ENCODE measurements at regions not wholly inside any gene's neighbourhood (a gene's known extent, or its start where the extent isn't known, plus 50 kb on each side); places are given as distances from the start of the nearest gene placed in this dataset.

GRCh38 chr6:132058975-132059374 lies 107.8 kb upstream of the CCN2 start:
- TF ChIP-seq CTCF (IDR thresholded peaks at IDR 0.05; ENCODE audit: low read depth, low read length): no peak
- peak in 1 of 2 donors; percentile 47 for DNase-seq (ENCODE audit: low read depth in 2 of 2)
- H3K4me3 ChIP-seq (replicated peaks in 1 of 2; ENCODE audit: low read depth in 2 of 2, low read length in 2 of 2): no peak overlapping the region

DNA sequence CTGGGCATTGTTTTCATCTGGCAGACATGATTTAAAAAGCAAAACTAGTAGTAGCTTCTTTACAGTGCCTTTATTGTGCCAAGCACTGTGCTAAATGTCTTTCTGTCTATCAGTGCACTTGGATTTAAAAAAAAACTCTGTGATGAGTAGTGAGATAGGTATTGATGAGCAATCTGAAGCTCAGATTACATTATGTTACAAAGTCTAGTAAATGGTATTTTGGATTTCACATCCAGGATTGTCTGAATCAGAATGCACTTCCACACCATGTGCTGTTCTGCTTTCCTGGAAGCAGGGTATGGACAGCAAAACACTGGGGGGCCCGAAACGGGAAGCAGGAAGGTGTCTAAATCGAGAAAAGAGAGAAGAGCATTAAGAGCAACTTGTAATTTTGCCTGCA lies 103.4 kb upstream of the CCN2 start:
- peak in 1 of 2 donors; percentile 87 for DNase-seq (ENCODE audit: low read depth in 2 of 2)
- TF ChIP-seq CTCF (IDR thresholded peaks at IDR 0.05; ENCODE audit: low read depth, low read length): no peak
- H3K4me3 ChIP-seq (replicated peaks in 1 of 2; ENCODE audit: low read depth in 2 of 2, low read length in 2 of 2): no peak overlapping the region

DNA sequence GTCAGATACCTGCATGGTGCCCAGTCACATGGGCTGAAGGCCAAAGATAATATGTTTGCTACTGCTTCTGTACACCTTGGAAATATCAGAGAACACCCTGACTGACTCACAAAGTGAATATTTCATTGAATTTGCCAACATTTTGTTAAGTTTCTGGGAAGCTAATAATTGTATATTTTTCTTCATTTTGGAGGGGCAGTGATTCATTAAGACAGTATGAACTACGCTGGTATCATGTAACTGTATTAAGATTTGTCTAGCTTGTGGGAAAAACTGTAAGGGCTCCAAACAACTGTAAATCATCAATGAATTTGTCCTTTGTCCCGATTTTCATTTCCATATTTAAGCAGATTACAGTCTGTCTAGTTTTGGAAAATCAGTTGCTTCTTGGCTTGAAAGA lies 102.3 kb upstream of the CCN2 start:
- no peak overlapping the region for H3K4me3 ChIP-seq (replicated peaks in 1 of 2; ENCODE audit: low read depth in 2 of 2, low read length in 2 of 2)
- TF ChIP-seq CTCF (IDR thresholded peaks at IDR 0.05; ENCODE audit: low read depth, low read length): no peak
- DNase-seq (ENCODE audit: low read depth in 2 of 2): peak in 1 of 2 donors; percentile 74

DNA sequence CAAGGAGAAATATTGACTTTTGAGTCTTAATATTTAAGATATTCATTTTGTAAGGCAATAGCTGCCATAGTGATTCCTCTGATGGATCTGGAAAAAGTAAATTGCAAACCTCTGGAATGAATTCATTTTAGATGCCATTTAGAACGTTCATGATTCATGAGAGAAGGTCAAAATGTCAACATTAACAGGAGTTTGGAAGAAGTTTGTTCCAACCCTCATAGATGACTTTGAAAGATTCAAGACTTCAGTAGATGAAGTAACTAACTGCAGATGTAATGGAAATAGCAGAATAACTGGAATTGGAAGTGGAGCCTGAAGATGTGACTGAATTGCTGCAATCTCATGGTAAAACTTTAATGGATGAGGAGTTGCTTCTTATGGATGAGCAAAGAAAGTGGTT lies 100.9 kb upstream of the CCN2 start:
- TF ChIP-seq CTCF (IDR thresholded peaks at IDR 0.05; ENCODE audit: low read depth, low read length): no peak
- DNase-seq (ENCODE audit: low read depth in 2 of 2): no peak
- H3K4me3 ChIP-seq (replicated peaks in 1 of 2; ENCODE audit: low read depth in 2 of 2, low read length in 2 of 2): no peak overlapping the region

DNA sequence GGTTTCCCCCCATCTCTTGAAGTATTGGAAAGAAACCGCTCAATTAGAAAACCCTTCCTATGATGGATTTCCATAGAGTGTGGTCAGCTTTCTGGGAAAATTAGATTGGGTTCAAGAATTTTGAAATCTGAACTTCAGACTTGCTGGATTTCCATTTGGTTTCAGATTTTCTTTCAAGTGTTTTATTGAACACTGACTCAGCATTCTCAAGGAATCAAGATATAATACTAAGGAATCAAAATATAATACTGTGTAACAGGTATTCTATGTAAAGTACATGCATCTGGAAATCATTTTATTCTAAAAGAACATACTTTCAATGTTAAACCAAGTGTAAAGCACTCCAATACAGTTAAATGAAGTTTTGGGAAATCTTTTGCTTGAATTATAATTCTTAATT lies 94.7 kb upstream of the CCN2 start:
- no peak overlapping the region for H3K4me3 ChIP-seq (replicated peaks in 1 of 2; ENCODE audit: low read depth in 2 of 2, low read length in 2 of 2)
- no peak for TF ChIP-seq CTCF (IDR thresholded peaks at IDR 0.05; ENCODE audit: low read depth, low read length)
- no peak for DNase-seq (ENCODE audit: low read depth in 2 of 2)

- TF ChIP-seq CTCF (IDR thresholded peaks at IDR 0.05; ENCODE audit: low read depth, low read length): no peak
- DNase-seq (ENCODE audit: low read depth in 2 of 2): no peak
- no peak overlapping the region for H3K4me3 ChIP-seq (replicated peaks in 1 of 2; ENCODE audit: low read depth in 2 of 2, low read length in 2 of 2)
These were observed 92.0 kb upstream of the CCN2 start for GRCh38 chr6:132043148-132043547.

- DNase-seq (ENCODE audit: low read depth in 2 of 2): peak in 1 of 2 donors; percentile 26
- no peak overlapping the region for H3K4me3 ChIP-seq (replicated peaks in 1 of 2; ENCODE audit: low read depth in 2 of 2, low read length in 2 of 2)
- no peak for TF ChIP-seq CTCF (IDR thresholded peaks at IDR 0.05; ENCODE audit: low read depth, low read length)
These were observed 90.5 kb upstream of the CCN2 start for GRCh38 chr6:132041706-132042105.

All from cardiac fibroblast (primary cell).